ENCODE measurements at regions not wholly inside any gene's neighbourhood (a gene's known extent, or its start where the extent isn't known, plus 50 kb on each side); places are given as distances from the start of the nearest gene placed in this dataset. TPM values are rescaled to one million over a fixed set of nuclear protein-coding genes. Genes with fewer than 3 reads are reported as not detected.

Small RNAs in the stretch of these regions (microRNA-seq; reads per million reads assigned to microRNA genes)
- gene RF00019 (ENCODE audit: insufficient read depth, insufficient read length), result not detected

Small RNAs in the stretch of these regions (small RNA-seq; reads per million reads assigned to genes)
- 0 reads per million in 5 experiments for gene RF00019

Measured in IMR-90 (cell line).